Erythroblast (primary cell): ENCODE measurements at regions not wholly inside any gene's neighbourhood (a gene's known extent, or its start where the extent isn't known, plus 50 kb on each side); places are given as distances from the start of the nearest gene placed in this dataset.

Source experiments
- GATA1 ChIP-seq: IDR thresholded peaks from 2 replicates; pipeline ENCODE4 v1.6.1; 2011; ENCODE audit warnings: low read depth, mild to moderate bottlenecking, control low read depth, low read length, moderate library complexity
- POLR2A ChIP-seq: IDR thresholded peaks from 2 replicates; pipeline ENCODE4 v1.6.1; 2011; ENCODE audit warnings: mild to moderate bottlenecking, low read length

- TF ChIP-seq POLR2A (no peak), GATA1 (no peak)
These were observed 106.5 kb upstream of the GMDS start for GRCh38 chr6:2351807-2352431.
